ENCODE measurements at regions not wholly inside any gene's neighbourhood (a gene's known extent, or its start where the extent isn't known, plus 50 kb on each side); places are given as distances from the start of the nearest gene placed in this dataset.

- no peak overlapping the region for H3K4me3 ChIP-seq (ENCODE audit: low read depth in 1 of 3, low read length in 3 of 3)
Measured at GRCh38 chr1:87428367-87428766, 99.7 kb downstream of the LMO4 start.

GRCh38 chr1:87428883-87429282 is 100.2 kb downstream of the LMO4 start:
- TF ChIP-seq YY1 (IDR thresholded peaks at IDR 0.05) (no peak), EGR1 (IDR thresholded peaks at IDR 0.05; ENCODE audit: low read depth in 2 of 2) (no peak), TAF1 (conservative IDR thresholded peaks at IDR 0.05) (no peak), NR2F2 (IDR thresholded peaks at IDR 0.05) (no peak), MAX (IDR thresholded peaks at IDR 0.05) (no peak), RAD21 (IDR thresholded peaks at IDR 0.05) (no peak), HNF4A (conservative IDR thresholded peaks at IDR 0.05) (no peak), REST (IDR thresholded peaks at IDR 0.05) (no peak), FOXA2 (IDR thresholded peaks at IDR 0.05) (no peak), JUND (IDR thresholded peaks at IDR 0.05) (no peak), HNF4G (IDR thresholded peaks at IDR 0.05) (no peak), ATF3 (IDR thresholded peaks at IDR 0.05) (no peak), SP1 (IDR thresholded peaks at IDR 0.05) (no peak), GABPA (IDR thresholded peaks at IDR 0.05 in 1 of 2, conservative IDR thresholded peaks at IDR 0.05 in 1 of 2) (no peak), FOXA1 (IDR thresholded peaks at IDR 0.05) (no peak), CTCF (IDR thresholded peaks at IDR 0.05; ENCODE audit: low read depth, low read length, missing input control) (no peak), RXRA (IDR thresholded peaks at IDR 0.05) (no peak)
- 85% methylated on average over 8 of the region's 8 CpGs for WGBS
- Histone ChIP-seq H3K4me3 (ENCODE audit: low read depth in 1 of 3, low read length in 3 of 3) (no peak overlapping the region), H3K4me1 (ENCODE audit: control insufficient read depth in 4 of 4, insufficient read depth in 4 of 4, low read length in 3 of 4) (no peaks in the 10 kb centered on the region), H3K27ac (ENCODE audit: low read depth in 1 of 2, low read length in 2 of 2) (no peak overlapping the region), H3K27me3 (ENCODE audit: control insufficient read depth in 4 of 4, insufficient read depth in 4 of 4, low read length in 3 of 4) (no peaks in the 10 kb centered on the region), H3K9me3 (ENCODE audit: control insufficient read depth in 4 of 4, low read length in 3 of 4) (no peaks in the 10 kb centered on the region), H3K36me3 (ENCODE audit: control insufficient read depth in 4 of 4, insufficient read depth in 3 of 4, low read depth in 1 of 4, low read length in 3 of 4) (no peaks in the 10 kb centered on the region), H3K9ac (ENCODE audit: low read depth in 1 of 2, low read length in 2 of 2) (no peak overlapping the region)
- no peak for DNase-seq (ENCODE audit: low spot score)

More at GRCh38 chr1:87428367-87428766, 99.7 kb downstream of the LMO4 start:
- no peak for TF ChIP-seq SP1 (IDR thresholded peaks at IDR 0.05)
- no peak for TF ChIP-seq GABPA (IDR thresholded peaks at IDR 0.05 in 1 of 2, conservative IDR thresholded peaks at IDR 0.05 in 1 of 2)
- TF ChIP-seq CTCF (IDR thresholded peaks at IDR 0.05; ENCODE audit: low read depth, low read length, missing input control), result no peak
- TF ChIP-seq HNF4A (conservative IDR thresholded peaks at IDR 0.05), result no peak
- no peak for TF ChIP-seq FOXA1 (IDR thresholded peaks at IDR 0.05)
- TF ChIP-seq NR2F2 (IDR thresholded peaks at IDR 0.05), result no peak
- DNase-seq (ENCODE audit: low spot score), result no peak
- no peak overlapping the region for H3K9ac ChIP-seq (ENCODE audit: low read depth in 1 of 2, low read length in 2 of 2)
- no peaks in the 10 kb centered on the region for H3K9me3 ChIP-seq (ENCODE audit: control insufficient read depth in 4 of 4, low read length in 3 of 4)
- H3K4me1 ChIP-seq (ENCODE audit: control insufficient read depth in 4 of 4, insufficient read depth in 4 of 4, low read length in 3 of 4), result no peaks in the 10 kb centered on the region
- H3K27me3 ChIP-seq (ENCODE audit: control insufficient read depth in 4 of 4, insufficient read depth in 4 of 4, low read length in 3 of 4), result no peaks in the 10 kb centered on the region
- H3K27ac ChIP-seq (ENCODE audit: low read depth in 1 of 2, low read length in 2 of 2), result no peak overlapping the region
- H3K36me3 ChIP-seq (ENCODE audit: control insufficient read depth in 4 of 4, insufficient read depth in 3 of 4, low read depth in 1 of 4, low read length in 3 of 4), result no peaks in the 10 kb centered on the region
- WGBS, result 83% methylated on average over 3 of the region's 3 CpGs
